Osteocyte (in vitro differentiated cells): ENCODE measurements at regions not wholly inside any gene's neighbourhood (a gene's known extent, or its start where the extent isn't known, plus 50 kb on each side); places are given as distances from the start of the nearest gene placed in this dataset.
"Not testable (repeated sequence)": the region's sequence is repeated elsewhere in the genome, so short reads cannot be mapped to it uniquely, and the experiment has no call there.

ENCODE experiments used
- DNase-seq: peaks from one replicate; pipeline ENCODE4 v3.0.0; 2021; ENCODE audit warnings: mixed read lengths; ENCODE audit not compliant: unreplicated experiment; ENCODE audit errors: extremely low spot score
- H3K27ac Mint-ChIP-seq: one replicate; pipeline ENCODE4 v1.8.0; 2021; ENCODE audit warnings: mild to moderate bottlenecking, mixed read lengths; ENCODE audit not compliant: unreplicated experiment
- H3K27me3 Mint-ChIP-seq: one replicate; pipeline ENCODE4 v1.8.0; 2021; ENCODE audit warnings: mixed read lengths; ENCODE audit not compliant: unreplicated experiment
- H3K36me3 Mint-ChIP-seq: one replicate; pipeline ENCODE4 v1.8.0; 2021; ENCODE audit warnings: mixed read lengths; ENCODE audit not compliant: unreplicated experiment
- H3K4me1 Mint-ChIP-seq: one replicate; pipeline ENCODE4 v1.8.0; 2021; ENCODE audit warnings: mixed read lengths; ENCODE audit not compliant: unreplicated experiment
- H3K4me3 Mint-ChIP-seq: one replicate; pipeline ENCODE4 v1.8.0; 2021; ENCODE audit warnings: mild to moderate bottlenecking, moderate library complexity, mixed read lengths; ENCODE audit not compliant: unreplicated experiment
- H3K9me3 Mint-ChIP-seq: one replicate; pipeline ENCODE4 v1.8.0; 2021; ENCODE audit warnings: mixed read lengths; ENCODE audit not compliant: unreplicated experiment
- TF ChIP-seq, protein P1 (sequence below): fragments of 200-600 bp; sonication (generic); IDR thresholded peaks from 2 replicates; pipeline ENCODE4 v1.5.0; 2021; ENCODE audit warnings: antibody characterized with exemption, mild to moderate bottlenecking, moderate library complexity

DNA sequence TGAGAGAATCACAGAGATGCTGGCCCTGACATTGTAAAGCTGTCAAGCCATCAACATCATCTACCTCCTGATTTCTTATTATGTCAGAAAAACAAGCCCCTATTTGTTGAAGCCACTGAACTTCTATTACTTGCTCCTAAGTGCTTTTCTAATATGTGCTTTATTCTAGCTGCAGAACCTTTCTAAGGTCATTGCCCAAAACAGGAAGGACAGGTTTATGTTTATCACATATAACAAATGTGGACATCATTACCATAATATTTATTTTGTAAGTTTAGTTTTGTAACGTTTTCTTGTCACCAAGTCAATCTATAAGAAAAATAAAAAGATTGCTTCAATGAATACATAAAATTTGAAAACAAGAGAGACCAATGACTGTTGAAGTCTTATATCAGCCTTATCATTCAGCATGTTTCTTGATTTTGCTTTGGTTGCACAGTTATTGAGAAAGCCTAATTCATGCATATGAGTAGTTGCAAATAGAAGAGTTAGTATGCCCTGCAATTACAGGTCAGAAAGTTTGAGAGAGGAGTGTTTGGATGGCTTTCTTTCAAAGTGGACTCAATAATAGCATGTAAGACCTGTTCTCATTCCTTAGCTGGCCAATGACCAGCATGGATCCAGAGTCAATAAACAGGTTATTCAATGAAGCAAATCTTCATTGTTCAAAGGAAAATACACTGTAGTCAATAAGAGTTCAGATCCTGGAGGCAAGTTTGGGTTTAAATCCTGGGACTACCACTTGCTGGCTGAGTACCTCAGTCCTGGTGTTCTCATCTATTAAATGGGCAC is 84.1 kb downstream of the MAB21L3 start:
- no peaks in the 10 kb centered on the region for H3K4me1 Mint-ChIP-seq
- H3K27me3 Mint-ChIP-seq, result peaks cover 53% of the 10 kb centered on the region
- H3K36me3 Mint-ChIP-seq, result no peaks in the 10 kb centered on the region
- no peak overlapping the region for H3K4me3 Mint-ChIP-seq
- H3K9me3 Mint-ChIP-seq, result no peaks in the 10 kb centered on the region
- TF ChIP-seq, protein P1, sequence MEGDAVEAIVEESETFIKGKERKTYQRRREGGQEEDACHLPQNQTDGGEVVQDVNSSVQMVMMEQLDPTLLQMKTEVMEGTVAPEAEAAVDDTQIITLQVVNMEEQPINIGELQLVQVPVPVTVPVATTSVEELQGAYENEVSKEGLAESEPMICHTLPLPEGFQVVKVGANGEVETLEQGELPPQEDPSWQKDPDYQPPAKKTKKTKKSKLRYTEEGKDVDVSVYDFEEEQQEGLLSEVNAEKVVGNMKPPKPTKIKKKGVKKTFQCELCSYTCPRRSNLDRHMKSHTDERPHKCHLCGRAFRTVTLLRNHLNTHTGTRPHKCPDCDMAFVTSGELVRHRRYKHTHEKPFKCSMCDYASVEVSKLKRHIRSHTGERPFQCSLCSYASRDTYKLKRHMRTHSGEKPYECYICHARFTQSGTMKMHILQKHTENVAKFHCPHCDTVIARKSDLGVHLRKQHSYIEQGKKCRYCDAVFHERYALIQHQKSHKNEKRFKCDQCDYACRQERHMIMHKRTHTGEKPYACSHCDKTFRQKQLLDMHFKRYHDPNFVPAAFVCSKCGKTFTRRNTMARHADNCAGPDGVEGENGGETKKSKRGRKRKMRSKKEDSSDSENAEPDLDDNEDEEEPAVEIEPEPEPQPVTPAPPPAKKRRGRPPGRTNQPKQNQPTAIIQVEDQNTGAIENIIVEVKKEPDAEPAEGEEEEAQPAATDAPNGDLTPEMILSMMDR, result no peak
- H3K27ac Mint-ChIP-seq, result no peak overlapping the region
- DNase-seq, result no peak

DNA sequence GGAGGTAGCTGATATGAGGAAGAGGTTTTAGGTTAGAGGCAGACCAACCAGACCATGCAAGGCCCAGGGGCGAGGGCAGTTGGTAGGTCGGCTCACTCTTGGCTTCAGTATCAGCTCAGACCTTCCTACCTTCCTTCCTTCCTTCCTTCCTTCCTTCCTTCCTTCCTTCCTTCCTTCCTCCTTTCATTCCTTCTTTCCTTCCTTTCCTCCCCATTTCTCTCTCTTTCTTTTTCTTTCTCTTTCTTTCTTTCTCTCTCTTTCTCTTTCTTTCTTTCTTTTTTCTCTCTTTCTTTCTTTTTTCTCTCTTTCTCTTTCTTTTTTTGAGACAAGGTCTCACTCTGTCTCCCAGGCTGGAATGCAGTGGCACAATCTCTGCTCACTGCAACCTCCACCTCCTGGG is 89.1 kb downstream of the MAB21L3 start:
- not testable (repeated sequence) for DNase-seq, H3K4me3 Mint-ChIP-seq, H3K4me1 Mint-ChIP-seq, H3K36me3 Mint-ChIP-seq, H3K9me3 Mint-ChIP-seq, H3K27ac Mint-ChIP-seq
- H3K27me3 Mint-ChIP-seq, result peaks cover 70% of the 10 kb centered on the region

DNA sequence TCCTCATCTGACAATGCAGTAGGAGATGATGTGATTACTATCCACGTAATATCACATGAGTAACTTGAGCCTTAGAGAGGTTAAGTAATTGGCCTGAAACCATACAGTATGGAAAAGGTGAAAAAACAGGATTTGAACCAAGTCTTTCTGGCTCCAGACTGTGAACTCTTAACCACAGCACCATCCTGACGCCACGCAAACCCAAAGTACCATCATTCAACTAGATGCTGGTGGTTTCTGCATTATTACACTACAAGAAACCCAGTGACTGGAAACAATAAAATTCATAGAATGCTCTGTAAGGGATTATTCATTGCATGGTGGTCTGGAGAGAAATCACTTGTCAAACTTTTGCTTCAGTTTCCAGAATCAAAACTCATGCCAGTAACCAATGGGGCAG is 90.7 kb downstream of the MAB21L3 start:
- peaks cover 62% of the 10 kb centered on the region for H3K27me3 Mint-ChIP-seq
- no peak overlapping the region for H3K4me3 Mint-ChIP-seq
- no peaks in the 10 kb centered on the region for H3K4me1 Mint-ChIP-seq
- TF ChIP-seq, protein P1, result no peak
- peaks cover 6% of the 10 kb centered on the region for H3K9me3 Mint-ChIP-seq
- no peak overlapping the region for H3K27ac Mint-ChIP-seq
- no peak for DNase-seq
- no peaks in the 10 kb centered on the region for H3K36me3 Mint-ChIP-seq

DNA sequence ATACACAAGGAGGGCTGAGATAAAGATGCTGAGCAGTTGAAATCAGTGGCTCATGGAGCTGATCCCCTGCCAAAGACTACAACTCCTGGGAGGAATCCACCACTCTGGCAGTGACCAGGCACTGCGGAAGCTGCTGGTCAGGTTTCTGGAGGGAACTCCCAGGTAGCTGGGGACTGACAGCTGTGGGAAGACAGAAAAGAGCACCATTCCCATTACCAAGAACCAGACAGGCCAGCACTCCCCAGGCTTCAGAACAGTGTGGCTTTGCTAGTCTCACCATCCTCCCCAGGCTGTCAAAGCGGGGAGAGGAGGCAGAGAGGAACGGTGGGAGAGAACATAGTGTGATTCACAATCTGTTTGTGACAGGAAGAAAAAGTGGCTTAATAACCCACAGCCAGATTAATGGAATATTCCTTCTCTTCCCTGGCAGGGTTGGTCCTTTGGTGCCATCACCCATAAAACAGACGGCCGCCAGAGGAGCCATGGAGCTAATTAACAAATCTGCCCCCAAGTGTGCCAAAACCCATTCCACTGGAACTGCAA is 92.1 kb downstream of the MAB21L3 start:
- H3K36me3 Mint-ChIP-seq, result no peaks in the 10 kb centered on the region
- H3K27me3 Mint-ChIP-seq, result peaks cover 54% of the 10 kb centered on the region
- H3K9me3 Mint-ChIP-seq, result peaks cover 6% of the 10 kb centered on the region
- H3K4me1 Mint-ChIP-seq, result no peaks in the 10 kb centered on the region
- TF ChIP-seq, protein P1, result no peak
- no peak overlapping the region for H3K27ac Mint-ChIP-seq
- DNase-seq, result no peak
- H3K4me3 Mint-ChIP-seq, result no peak overlapping the region

DNA sequence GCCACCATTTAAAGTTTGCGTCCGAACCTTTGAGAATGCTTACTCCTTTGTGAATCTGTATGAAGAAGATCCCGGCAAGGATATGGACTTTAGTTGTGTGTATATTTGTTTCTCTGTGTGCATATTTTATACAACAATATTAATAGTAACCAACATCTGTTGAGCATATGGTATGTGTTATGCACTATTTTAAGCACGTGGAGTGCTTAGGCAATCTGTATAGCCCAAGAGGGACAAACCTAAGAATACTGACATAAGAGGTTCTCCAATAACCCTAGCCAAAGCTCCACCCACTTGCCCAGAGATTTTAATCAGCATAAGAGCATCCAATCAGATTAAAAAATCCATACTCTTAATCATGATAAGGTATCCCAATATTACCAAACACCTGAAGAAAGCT is 92.7 kb downstream of the MAB21L3 start:
- Mint-ChIP-seq H3K27me3 (peaks cover 52% of the 10 kb centered on the region), H3K9me3 (peaks cover 6% of the 10 kb centered on the region), H3K27ac (no peak overlapping the region), H3K4me1 (no peaks in the 10 kb centered on the region), H3K36me3 (no peaks in the 10 kb centered on the region), H3K4me3 (no peak overlapping the region)
- TF ChIP-seq, protein P1, result no peak
- no peak for DNase-seq
